ENCODE measurements at regions not wholly inside any gene's neighbourhood (a gene's known extent, or its start where the extent isn't known, plus 50 kb on each side); places are given as distances from the start of the nearest gene placed in this dataset.

- TF ChIP-seq RNF2 (IDR thresholded peaks at IDR 0.05; ENCODE audit: borderline replicate concordance, low read depth, low read length, missing control alignments, poor library complexity, severe bottlenecking) (no peak), E2F6 (IDR thresholded peaks at IDR 0.05) (no peak)
Observed at GRCh38 chr12:83996671-83997070, 915.9 kb downstream of the SLC6A15 start (continued).

Measured in H1 (cell line).